Erythroblast (primary cell): ENCODE measurements at regions not wholly inside any gene's neighbourhood (a gene's known extent, or its start where the extent isn't known, plus 50 kb on each side); places are given as distances from the start of the nearest gene placed in this dataset.

Experiments used
- DNase-seq, 2 experiments: peaks; one replicate each; lab custom pipeline; 2025; lab: John Stamatoyannopoulos, UW
- GATA1 ChIP-seq: IDR thresholded peaks from 2 replicates; pipeline ENCODE4 v1.6.1; 2011; ENCODE audit warnings: low read depth, mild to moderate bottlenecking, control low read depth, low read length, moderate library complexity
- POLR2A ChIP-seq: IDR thresholded peaks from 2 replicates; pipeline ENCODE4 v1.6.1; 2011; ENCODE audit warnings: mild to moderate bottlenecking, low read length

DNA sequence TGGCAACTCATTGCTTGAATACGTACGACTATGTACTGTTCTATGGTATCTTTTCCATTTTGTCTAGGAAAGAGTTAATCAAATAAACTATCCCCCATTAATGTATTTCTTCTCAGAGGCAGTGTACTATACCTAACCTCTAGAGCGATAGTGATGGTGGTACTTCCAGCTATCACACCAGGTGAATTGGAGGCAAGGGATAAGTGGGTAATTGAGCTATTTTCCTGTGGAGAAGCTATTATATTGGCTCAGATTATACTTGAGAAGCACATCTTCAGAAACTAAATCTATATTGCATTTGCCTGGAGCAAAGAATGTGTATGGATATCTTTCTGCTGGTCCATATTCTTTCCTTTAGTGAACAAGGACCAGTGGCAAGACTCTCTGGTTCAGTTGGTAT, 430.7 kb upstream of the KHDRBS2 start:
- TF ChIP-seq GATA1 = no peak
- TF ChIP-seq POLR2A = no peak
- DNase-seq = no peak

DNA sequence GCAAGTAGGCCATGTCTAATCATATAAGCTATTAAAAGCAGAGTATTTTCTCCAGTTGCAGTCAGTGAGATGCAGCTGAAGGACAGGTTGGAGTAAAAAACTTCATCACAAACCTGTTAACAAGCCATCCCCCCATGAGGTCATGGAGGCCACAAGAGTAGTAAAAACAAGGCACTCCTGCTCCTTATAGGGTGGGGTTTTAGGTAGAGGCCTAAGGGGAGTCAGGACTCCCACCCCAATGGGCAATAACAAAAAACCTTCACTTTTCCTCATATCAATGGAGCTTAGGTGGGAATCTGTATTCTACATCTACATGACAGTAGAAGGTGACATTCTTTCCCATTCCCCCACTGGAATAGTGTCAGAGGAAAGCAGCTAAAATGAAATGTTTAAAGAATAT, 428.1 kb upstream of the KHDRBS2 start:
- TF ChIP-seq POLR2A = no peak
- TF ChIP-seq GATA1 = no peak
- DNase-seq = no peak

DNA sequence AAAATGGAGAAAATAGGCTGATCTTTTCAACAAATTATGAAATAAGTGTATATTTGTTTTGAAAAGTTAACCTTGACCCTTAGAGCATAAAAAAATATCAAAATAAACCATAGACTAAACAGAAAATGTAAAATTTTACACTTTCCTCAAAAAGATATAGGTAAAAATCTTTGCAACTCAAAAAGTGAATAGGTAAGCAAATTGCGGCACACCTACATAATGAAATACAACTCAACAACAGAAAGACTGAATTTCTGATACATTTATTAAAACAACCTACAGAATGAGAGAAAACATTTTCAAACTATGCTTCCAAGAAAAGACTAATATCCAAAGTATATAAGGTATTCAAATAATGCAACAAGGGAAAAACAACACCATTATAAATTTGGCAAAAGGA, 425.7 kb upstream of the KHDRBS2 start:
- TF ChIP-seq POLR2A (no peak), GATA1 (no peak)
- DNase-seq = no peak

DNA sequence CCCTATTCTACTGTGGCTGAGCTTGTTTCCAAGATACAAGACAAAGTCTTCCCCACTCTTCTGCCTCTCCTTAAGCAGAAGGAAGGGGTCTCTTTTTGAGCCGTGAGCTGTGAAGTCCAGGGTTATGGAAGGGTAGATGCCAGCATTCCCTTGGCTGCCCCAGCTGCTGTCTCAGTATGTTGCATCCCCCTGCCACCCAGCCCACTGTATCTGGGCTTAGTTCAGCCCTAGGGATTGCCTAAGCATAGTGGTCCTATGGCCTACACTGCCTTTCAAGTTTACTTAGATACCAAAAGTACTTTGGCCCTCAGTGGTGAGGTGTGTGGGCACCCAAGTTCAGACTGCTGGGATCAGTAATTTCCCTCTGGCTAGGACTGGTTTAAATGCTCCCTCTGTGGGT, 421.9 kb upstream of the KHDRBS2 start:
- TF ChIP-seq POLR2A (no peak), GATA1 (no peak)
- no peak for DNase-seq

DNA sequence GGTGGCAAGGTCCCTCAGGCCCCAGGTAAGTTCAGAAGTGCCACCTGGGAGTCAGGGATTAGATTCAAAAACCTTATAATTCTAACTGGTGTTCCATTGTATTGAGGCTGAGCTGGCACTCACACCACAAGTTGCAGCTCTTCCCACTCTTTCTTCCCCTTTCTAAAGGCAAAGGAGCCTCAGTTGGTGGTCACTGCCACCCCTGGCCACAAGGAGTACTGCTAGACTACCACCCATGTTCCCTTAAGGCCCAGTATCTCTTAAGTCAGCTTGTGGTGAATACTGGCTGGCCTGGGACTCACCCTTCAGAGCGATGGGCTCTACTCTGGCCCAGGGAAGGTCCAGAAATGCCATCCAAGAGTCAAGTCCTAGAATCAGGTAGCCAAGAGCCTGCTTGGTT, 421.1 kb upstream of the KHDRBS2 start:
- DNase-seq = no peak
- no peak for TF ChIP-seq GATA1
- no peak for TF ChIP-seq POLR2A

DNA sequence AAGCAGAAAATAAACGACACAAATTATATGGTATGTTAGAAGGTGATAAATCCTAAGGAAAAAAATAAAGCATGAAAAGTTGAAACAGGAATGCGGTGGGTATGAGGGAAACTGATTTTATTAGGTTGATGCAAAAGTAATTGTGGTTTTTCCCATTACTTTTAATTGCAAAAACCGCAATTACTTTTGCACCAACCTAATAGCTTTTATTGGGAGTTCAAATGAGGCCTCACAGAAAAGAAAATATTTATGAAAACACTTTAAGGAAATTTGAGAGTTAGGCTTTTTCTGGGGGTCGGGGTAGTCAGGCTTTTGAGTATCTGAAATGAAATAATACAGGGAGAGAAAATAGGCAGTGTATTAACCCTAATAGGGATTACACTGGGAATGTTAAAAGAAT, 397.0 kb upstream of the KHDRBS2 start:
- no peak for DNase-seq
- no peak for TF ChIP-seq POLR2A
- no peak for TF ChIP-seq GATA1

DNA sequence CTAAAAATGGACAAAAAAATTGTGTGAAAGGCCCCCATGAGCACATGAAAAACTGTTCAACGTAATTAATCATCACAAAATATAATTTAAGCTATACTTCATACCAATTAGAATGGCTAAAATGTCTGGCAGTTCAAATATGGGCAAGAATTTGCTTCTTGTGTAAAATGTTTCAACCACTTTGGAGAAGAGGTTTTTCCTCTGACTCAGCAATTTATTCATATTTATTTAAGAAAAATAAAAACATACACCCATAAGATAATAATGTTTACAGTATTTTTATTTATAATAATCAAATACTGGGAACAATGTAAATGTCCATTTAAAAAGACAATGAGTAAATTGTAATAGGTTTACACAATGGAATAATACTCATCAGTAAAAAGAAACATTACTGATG, 395.1 kb upstream of the KHDRBS2 start:
- DNase-seq = no peak
- TF ChIP-seq GATA1 (no peak), POLR2A (no peak)

DNA sequence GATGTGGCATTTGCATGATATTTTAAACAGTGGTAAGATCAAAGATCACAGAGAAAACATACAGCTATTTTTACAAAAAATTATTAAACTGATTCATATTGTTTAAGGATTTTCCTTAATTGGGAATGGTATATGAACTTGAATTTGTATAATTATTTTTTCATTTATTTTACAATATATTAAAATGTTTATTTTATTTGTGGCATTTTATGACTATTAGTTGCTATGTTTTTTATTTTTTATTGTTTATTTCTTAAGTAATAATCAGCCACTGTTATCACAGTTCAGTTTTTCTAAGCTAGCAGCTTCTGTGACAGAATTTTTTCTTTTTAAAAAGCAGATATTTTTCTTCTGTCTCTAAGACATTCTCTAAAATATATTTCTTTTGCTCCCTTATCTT, 387.0 kb upstream of the KHDRBS2 start:
- DNase-seq = no peak
- no peak for TF ChIP-seq POLR2A
- no peak for TF ChIP-seq GATA1

DNA sequence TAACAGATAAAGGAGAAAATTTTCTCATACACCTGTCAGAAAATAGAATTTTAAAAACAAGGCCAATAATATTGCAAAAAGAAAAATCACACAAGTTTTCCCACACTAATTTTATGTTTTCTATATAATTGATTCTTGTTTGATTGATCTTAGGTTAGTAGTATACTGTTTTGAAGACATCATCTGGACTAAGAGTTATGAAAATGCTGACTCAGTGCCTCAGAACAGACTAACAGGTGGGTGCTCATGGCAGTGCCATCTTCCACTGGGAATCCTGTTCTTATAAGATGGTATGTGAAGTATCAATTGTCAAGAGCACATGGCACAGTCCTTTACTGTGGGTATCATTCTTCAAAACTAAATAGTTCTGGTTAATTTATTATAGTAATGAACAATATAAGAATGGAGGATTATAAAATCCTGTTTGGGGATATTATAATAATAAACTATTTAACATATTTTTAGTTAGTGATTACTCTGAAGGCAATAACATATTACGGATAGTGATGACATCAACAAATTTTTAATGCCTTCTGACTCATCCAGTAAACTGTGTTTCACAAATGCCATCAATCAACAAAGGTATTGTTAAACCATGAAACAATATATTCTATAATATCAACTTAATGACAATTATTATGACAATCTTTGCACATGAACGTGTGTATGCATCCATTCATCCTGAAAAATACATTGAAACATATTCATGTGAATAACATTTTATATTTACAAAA, 384.6 kb upstream of the KHDRBS2 start:
- TF ChIP-seq POLR2A (no peak), GATA1 (no peak)

DNA sequence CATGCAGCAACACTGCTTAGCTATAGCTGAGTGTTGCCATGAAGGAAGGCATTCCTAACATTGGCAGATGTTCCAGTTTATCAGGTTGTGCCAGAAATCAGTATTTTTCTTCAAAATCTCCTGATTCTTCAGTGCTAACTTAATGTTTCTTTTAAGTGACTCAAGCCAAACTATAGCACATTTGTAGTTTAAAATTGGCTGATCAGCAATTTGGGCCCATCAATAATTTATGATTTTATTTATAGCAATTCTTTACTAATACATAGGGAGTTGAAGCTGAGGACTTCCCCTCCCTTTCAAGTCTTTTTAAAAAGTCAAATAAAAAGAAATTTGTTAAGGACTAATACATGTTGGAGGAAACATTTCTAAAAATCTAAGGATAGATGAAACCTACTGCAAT, 383.8 kb upstream of the KHDRBS2 start:
- TF ChIP-seq POLR2A = no peak
- TF ChIP-seq GATA1 = no peak
- no peak for DNase-seq

More for the DNA sequence above, 384.6 kb upstream of the KHDRBS2 start:
- no peak for DNase-seq

DNA sequence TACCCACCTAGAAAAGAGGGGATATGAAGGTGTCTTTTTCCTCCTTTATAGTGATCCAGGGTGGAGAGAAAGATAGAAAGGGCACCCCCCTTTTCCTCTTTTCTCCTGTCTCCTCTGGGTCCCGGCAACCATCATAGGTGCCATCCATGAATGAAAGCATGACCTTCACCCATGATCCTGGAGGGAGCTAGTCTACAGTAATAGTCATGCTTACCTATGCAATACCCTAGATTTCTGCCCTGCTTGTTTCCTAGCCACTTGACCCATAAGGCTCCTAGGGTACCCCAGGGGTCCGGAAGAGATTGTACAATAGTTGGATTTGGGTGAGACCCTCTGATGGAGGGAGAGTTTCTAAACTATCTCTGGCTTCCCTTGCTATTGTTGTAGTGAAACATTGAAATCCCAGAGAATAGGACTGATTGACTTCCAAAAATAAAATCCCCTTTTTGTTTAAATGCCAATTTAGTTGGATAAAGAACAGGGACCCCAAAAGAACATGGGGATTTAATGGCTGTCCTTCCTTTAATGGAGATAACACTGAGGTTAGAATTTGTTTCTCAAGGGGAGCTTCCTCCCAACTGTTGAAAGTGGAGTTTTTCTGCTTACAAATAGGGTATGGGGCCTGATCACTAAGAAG, 366.8 kb upstream of the KHDRBS2 start:
- DNase-seq = peak; percentile 2 to 4
- TF ChIP-seq POLR2A (no peak), GATA1 (no peak)

DNA sequence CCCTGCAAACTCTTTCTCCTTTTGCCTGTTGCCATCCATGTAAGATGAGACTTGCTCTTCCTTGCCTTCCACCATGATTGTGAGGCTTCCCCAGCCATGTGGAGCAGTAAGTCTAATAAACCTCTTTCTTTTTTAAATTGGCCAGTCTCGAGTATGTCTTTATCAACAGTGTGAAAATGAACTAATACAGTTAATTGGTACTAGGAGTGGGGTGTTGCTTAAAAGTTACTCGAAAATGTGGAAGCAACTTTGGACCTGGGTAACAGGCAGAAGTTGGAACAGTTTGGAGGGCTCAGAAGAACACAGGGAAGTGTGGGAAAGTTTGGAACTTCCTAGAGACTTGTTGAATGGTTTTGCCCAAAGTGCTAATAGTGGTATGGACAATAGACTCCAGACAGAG, 359.2 kb upstream of the KHDRBS2 start:
- TF ChIP-seq GATA1 (no peak), POLR2A (no peak)
- DNase-seq = no peak

DNA sequence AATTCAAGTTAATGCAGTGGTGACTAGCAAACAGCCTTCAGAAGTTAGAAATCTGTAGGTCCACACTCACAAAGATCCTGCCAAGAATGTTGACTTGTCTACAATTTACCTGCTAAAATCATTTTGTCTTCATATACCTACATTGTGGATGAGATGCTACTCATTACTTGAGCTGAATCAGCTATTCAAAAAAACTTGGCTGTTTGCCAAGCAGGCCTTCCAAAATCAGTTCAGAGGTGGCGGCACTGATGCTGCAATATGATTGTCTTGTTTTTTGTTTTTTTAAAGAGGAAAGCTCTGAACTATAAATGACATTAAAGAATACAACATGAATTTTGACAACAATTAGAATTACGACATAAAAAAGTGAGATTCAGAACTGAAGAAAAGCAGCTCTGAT, 354.7 kb upstream of the KHDRBS2 start:
- peak in 1 of 2 experiments; percentile 6 for DNase-seq
- TF ChIP-seq GATA1 (no peak), POLR2A (no peak)

DNA sequence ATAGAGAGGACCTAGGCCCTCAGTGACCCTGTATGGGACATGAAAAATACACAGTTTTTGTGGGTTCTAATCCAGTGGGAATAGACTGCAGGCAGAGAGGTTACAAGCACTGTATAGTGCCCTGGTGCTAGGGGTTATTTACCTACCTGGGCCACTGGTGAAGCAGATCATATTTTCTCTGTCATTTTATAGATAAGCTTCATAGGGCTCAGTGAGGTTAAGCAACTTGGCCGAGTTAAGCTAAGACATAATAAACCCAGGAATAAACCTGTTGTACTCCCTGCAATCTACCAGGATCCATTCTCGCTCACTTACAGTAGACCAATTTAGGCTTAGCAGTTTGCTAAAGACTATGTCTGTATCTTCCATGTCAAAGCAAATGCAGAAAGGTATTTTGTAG, 340.6 kb upstream of the KHDRBS2 start:
- TF ChIP-seq GATA1 (no peak), POLR2A (no peak)
- DNase-seq = no peak

DNA sequence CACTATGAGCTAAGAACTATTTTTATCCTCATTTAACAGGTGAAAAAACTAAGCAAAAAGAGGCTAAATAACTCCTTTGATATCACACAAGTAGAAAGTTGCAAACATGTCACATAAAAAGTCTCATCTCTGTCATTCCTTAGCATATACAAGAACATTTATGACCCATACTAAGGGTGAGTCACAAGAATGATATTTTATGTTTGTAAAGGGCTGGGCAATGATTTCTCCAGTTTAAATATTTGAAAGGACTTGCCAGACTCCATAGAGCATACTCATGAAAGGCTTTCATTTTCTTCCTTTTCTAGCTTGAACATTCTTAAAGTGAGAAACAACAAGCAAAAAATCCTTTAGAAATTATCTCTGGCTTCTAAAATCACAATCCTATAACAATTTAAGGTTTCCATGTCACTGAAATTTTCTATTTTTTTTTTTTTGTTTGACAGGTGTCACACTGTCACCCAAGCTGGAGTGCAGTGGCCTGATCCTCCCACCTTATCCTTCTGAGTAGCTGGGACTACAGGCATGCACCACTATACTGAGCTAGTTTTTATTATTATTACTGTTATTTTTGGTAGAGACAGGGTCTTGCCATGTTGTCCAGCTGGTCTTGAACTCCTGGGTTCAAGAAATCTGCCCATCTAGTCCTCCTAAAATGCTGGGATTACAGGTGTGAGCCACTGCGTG, 338.0 kb upstream of the KHDRBS2 start:
- no peak for TF ChIP-seq POLR2A
- no peak for TF ChIP-seq GATA1
- DNase-seq = no peak
